AG08396 (cell line): ENCODE measurements at regions not wholly inside any gene's neighbourhood (a gene's known extent, or its start where the extent isn't known, plus 50 kb on each side); places are given as distances from the start of the nearest gene placed in this dataset.

Experiments used
- DNase-seq: peaks from one replicate; pipeline ENCODE4 v3.0.0; 2012; ENCODE audit warnings: low spot score, mixed read lengths

GRCh38 chr12:41981013-41981412, 163.7 kb downstream of the GXYLT1 start:
- DNase-seq: no peak

- no peak for DNase-seq
Observed at GRCh38 chr12:41980390-41980789, 164.3 kb downstream of the GXYLT1 start.

GRCh38 chr12:41979574-41979973, 165.1 kb downstream of the GXYLT1 start:
- DNase-seq: no peak

GRCh38 chr12:41972598-41972997, 172.1 kb downstream of the GXYLT1 start:
- DNase-seq: no peak

GRCh38 chr12:41972196-41972595, 172.5 kb downstream of the GXYLT1 start:
- DNase-seq: no peak

GRCh38 chr12:41970744-41971143, 173.9 kb downstream of the GXYLT1 start:
- DNase-seq: no peak

GRCh38 chr12:41968599-41968998, 176.1 kb downstream of the GXYLT1 start:
- DNase-seq: no peak

GRCh38 chr12:41967668-41968500, 176.8 kb downstream of the GXYLT1 start:
- no peak for DNase-seq

- DNase-seq: no peak
Observed at GRCh38 chr12:41966916-41967315, 177.8 kb downstream of the GXYLT1 start.

- DNase-seq: no peak
Observed at GRCh38 chr12:41966001-41966400, 178.7 kb downstream of the GXYLT1 start.

- no peak for DNase-seq
Observed at GRCh38 chr12:41963398-41963797, 181.3 kb downstream of the GXYLT1 start.

- DNase-seq: no peak
Observed at GRCh38 chr12:41962171-41962572, 182.5 kb downstream of the GXYLT1 start.

GRCh38 chr12:41959271-41959670, 185.4 kb downstream of the GXYLT1 start:
- no peak for DNase-seq

- no peak for DNase-seq
Observed at GRCh38 chr12:41956353-41956752, 188.3 kb downstream of the GXYLT1 start.

GRCh38 chr12:41950455-41950854, 194.2 kb downstream of the GXYLT1 start:
- no peak for DNase-seq

- DNase-seq: no peak
Observed at GRCh38 chr12:41946106-41946505, 198.6 kb downstream of the GXYLT1 start.

- no peak for DNase-seq
Observed at GRCh38 chr12:41944216-41944615, 200.5 kb downstream of the GXYLT1 start.

- no peak for DNase-seq
Observed at GRCh38 chr12:41943671-41944070, 201.0 kb downstream of the GXYLT1 start.

GRCh38 chr12:41942354-41942753, 202.3 kb downstream of the GXYLT1 start:
- no peak for DNase-seq

- no peak for DNase-seq
Observed at GRCh38 chr12:41941079-41941478, 203.6 kb downstream of the GXYLT1 start.

- no peak for DNase-seq
Observed at GRCh38 chr12:41940571-41940970, 204.1 kb downstream of the GXYLT1 start.

GRCh38 chr12:41936333-41936732, 208.3 kb downstream of the GXYLT1 start:
- no peak for DNase-seq

- no peak for DNase-seq
Observed at GRCh38 chr12:41935911-41936310, 208.8 kb downstream of the GXYLT1 start.

- DNase-seq: peak; percentile 39
Observed at GRCh38 chr12:41932470-41932991, 212.1 kb downstream of the GXYLT1 start.
